Stimulated activated CD4-positive, alpha-beta T cell treated with anti-CD3 and anti-CD28 coated beads, TNF-alpha, amount 100 ng/mL, for 48 hours (primary cell): ENCODE measurements at regions not wholly inside any gene's neighbourhood (a gene's known extent, or its start where the extent isn't known, plus 50 kb on each side); places are given as distances from the start of the nearest gene placed in this dataset.
"Not testable (repeated sequence)": the region's sequence is repeated elsewhere in the genome, so short reads cannot be mapped to it uniquely, and the experiment has no call there.

Source experiments
- DNase-seq, 3 donors: peaks; one replicate each; pipeline ENCODE4 v3.0.0-alpha.2; 2020; ENCODE audit warnings: low read depth in 3 of 3

- no peak for DNase-seq
Measured at GRCh38 chr22:22946131-22946530, 58.5 kb downstream of the IGLL5 start.

GRCh38 chr22:22948651-22949571 lies 61.3 kb downstream of the IGLL5 start:
- DNase-seq, result no peak

GRCh38 chr22:22949953-22950352 lies 62.3 kb downstream of the IGLL5 start:
- no peak for DNase-seq

GRCh38 chr22:22951035-22951434 lies 63.4 kb downstream of the IGLL5 start:
- DNase-seq, result no peak

- no peak for DNase-seq
Measured at GRCh38 chr22:22952531-22953280, 65.1 kb downstream of the IGLL5 start.

GRCh38 chr22:22953791-22954190 lies 66.2 kb downstream of the IGLL5 start:
- DNase-seq, result no peak

GRCh38 chr22:22954656-22955055 lies 67.0 kb downstream of the IGLL5 start:
- no peak for DNase-seq

GRCh38 chr22:22955276-22955798 lies 67.7 kb downstream of the IGLL5 start:
- DNase-seq, result no peak

- DNase-seq, result peak; percentile 38 to 56 (median 53)
Measured at GRCh38 chr22:22955866-22956535, 68.4 kb downstream of the IGLL5 start.

- DNase-seq, result no peak
Measured at GRCh38 chr22:22957090-22957489, 69.5 kb downstream of the IGLL5 start.

- no peak for DNase-seq
Measured at GRCh38 chr22:22958621-22959020, 71.0 kb downstream of the IGLL5 start.

GRCh38 chr22:22959147-22959827 lies 71.7 kb downstream of the IGLL5 start:
- DNase-seq, result peak; percentile 40 to 74 (median 52)

GRCh38 chr22:22960307-22960706 lies 72.7 kb downstream of the IGLL5 start:
- DNase-seq, result no peak

GRCh38 chr22:22961574-22961973 lies 74.0 kb downstream of the IGLL5 start:
- DNase-seq, result no peak

GRCh38 chr22:22968366-22968765 lies 80.8 kb downstream of the IGLL5 start:
- DNase-seq, result no peak

GRCh38 chr22:22972605-22973004 lies 85.0 kb downstream of the IGLL5 start:
- not testable (repeated sequence) for DNase-seq

GRCh38 chr22:22973336-22973735 lies 85.7 kb downstream of the IGLL5 start:
- DNase-seq, result no peak

- DNase-seq, result no peak
Measured at GRCh38 chr22:22974156-22974555, 86.5 kb downstream of the IGLL5 start.

GRCh38 chr22:22974795-22975580 lies 87.4 kb downstream of the IGLL5 start:
- DNase-seq, result no peak

- DNase-seq, result no peak
Measured at GRCh38 chr22:22976033-22976922, 88.7 kb downstream of the IGLL5 start.
